Brain microvascular endothelial cell (primary cell): ENCODE measurements at regions not wholly inside any gene's neighbourhood (a gene's known extent, or its start where the extent isn't known, plus 50 kb on each side); places are given as distances from the start of the nearest gene placed in this dataset.

Source experiments
- DNase-seq: peaks from one replicate; pipeline ENCODE4 v3.0.0-alpha.2; 2020
- H3K27ac ChIP-seq: fragments of 250-450 bp; sonication (Bioruptor Pico); 2 replicates; pipeline ENCODE4 v1.5.1; 2020; ENCODE audit warnings: mild to moderate bottlenecking, moderate library complexity
- H3K27me3 ChIP-seq: fragments of 250-450 bp; sonication (Bioruptor Pico); replicated peaks from 2 replicates; pipeline ENCODE4 v1.5.1; 2020; ENCODE audit warnings: mild to moderate bottlenecking
- H3K36me3 ChIP-seq: fragments of 250-450 bp; sonication (Bioruptor Pico); replicated peaks from 2 replicates; pipeline ENCODE4 v1.5.1; 2020; ENCODE audit warnings: mild to moderate bottlenecking
- H3K4me3 ChIP-seq: 2 replicates; pipeline ENCODE4 v1.5.1; 2011; ENCODE audit warnings: low read depth, mild to moderate bottlenecking, control low read depth, low read length, moderate library complexity
- CTCF ChIP-seq: IDR thresholded peaks from 2 replicates; pipeline ENCODE4 v1.5.1; 2011; ENCODE audit warnings: low read depth, mild to moderate bottlenecking, moderate library complexity, low read length, control low read depth, inconsistent platforms; ENCODE audit errors: missing control alignments
- in situ Hi-C: cut with HindIII; loops from 2 replicates; pipeline ENCODE4 v1.10.0; 2017; ENCODE audit warnings: low sequenced_read_pairs, low pct_ligation_motif_present

GRCh38 chr15:38029736-38030135 is 95.3 kb downstream of the TMCO5A start:
- Histone ChIP-seq H3K4me3 (no peak overlapping the region), H3K27ac (no peak overlapping the region), H3K36me3 (no peaks in the 10 kb centered on the region), H3K27me3 (no peaks in the 10 kb centered on the region)
- in situ Hi-C loops: no loop called here
- DNase-seq: no peak
- TF ChIP-seq CTCF: no peak

- in situ Hi-C loops: no loop called here
- Histone ChIP-seq H3K27ac (no peak overlapping the region), H3K36me3 (no peaks in the 10 kb centered on the region), H3K27me3 (no peaks in the 10 kb centered on the region), H3K4me3 (no peak overlapping the region)
- DNase-seq: no peak
- TF ChIP-seq CTCF: no peak
These were observed 96.2 kb downstream of the TMCO5A start for GRCh38 chr15:38030609-38031008.

- H3K27me3 ChIP-seq: no peaks in the 10 kb centered on the region
- in situ Hi-C loops: no loop called here
- H3K36me3 ChIP-seq: no peaks in the 10 kb centered on the region
- no peak for DNase-seq
- H3K4me3 ChIP-seq: no peak overlapping the region
- H3K27ac ChIP-seq: no peak overlapping the region
- TF ChIP-seq CTCF: no peak
These were observed 101.3 kb downstream of the TMCO5A start for GRCh38 chr15:38035701-38036100.

- Histone ChIP-seq H3K4me3 (no peak overlapping the region), H3K36me3 (no peaks in the 10 kb centered on the region), H3K27ac (no peak overlapping the region), H3K27me3 (no peaks in the 10 kb centered on the region)
- no peak for DNase-seq
- in situ Hi-C loops: no loop called here
- no peak for TF ChIP-seq CTCF
These were observed 102.4 kb downstream of the TMCO5A start for GRCh38 chr15:38036790-38037338.

GRCh38 chr15:38038659-38039442 is 104.4 kb downstream of the TMCO5A start:
- H3K27ac ChIP-seq: peak overlapping the region; percentile 70
- H3K27me3 ChIP-seq: no peaks in the 10 kb centered on the region
- peak; percentile 70 for DNase-seq
- in situ Hi-C loops: no loop called here
- H3K4me3 ChIP-seq: no peak overlapping the region
- TF ChIP-seq CTCF: no peak
- H3K36me3 ChIP-seq: no peaks in the 10 kb centered on the region

- no peaks in the 10 kb centered on the region for H3K36me3 ChIP-seq
These were observed 106.2 kb downstream of the TMCO5A start for GRCh38 chr15:38040615-38041014.

More at GRCh38 chr15:38040615-38041014, 106.2 kb downstream of the TMCO5A start:
- H3K27me3 ChIP-seq: no peaks in the 10 kb centered on the region
- in situ Hi-C loops: no loop called here
- no peak for DNase-seq
- H3K27ac ChIP-seq: no peak overlapping the region
- no peak for TF ChIP-seq CTCF
- no peak overlapping the region for H3K4me3 ChIP-seq
